Ishikawa (cell line): ENCODE measurements at regions not wholly inside any gene's neighbourhood (a gene's known extent, or its start where the extent isn't known, plus 50 kb on each side); places are given as distances from the start of the nearest gene placed in this dataset.

Experiments
- CEBPB ChIP-seq: IDR thresholded peaks from 2 replicates; pipeline ENCODE4 v1.6.1; 2012
- CREB1 ChIP-seq: IDR thresholded peaks from 2 replicates; pipeline ENCODE4 v1.6.1; 2012; ENCODE audit warnings: low read depth
- EGR1 ChIP-seq: IDR thresholded peaks from 2 replicates; pipeline ENCODE4 v1.6.1; 2012
- EP300 ChIP-seq: IDR thresholded peaks from 2 replicates; pipeline ENCODE4 v1.6.1; 2012; ENCODE audit warnings: borderline replicate concordance
- FOXM1 ChIP-seq: IDR thresholded peaks from 2 replicates; pipeline ENCODE4 v1.6.1; 2012; ENCODE audit warnings: low read depth, borderline replicate concordance
- NFIC ChIP-seq: IDR thresholded peaks from 2 replicates; pipeline ENCODE4 v1.6.1; 2012
- RAD21 ChIP-seq: IDR thresholded peaks from 2 replicates; pipeline ENCODE4 v1.6.1; 2012; ENCODE audit warnings: low read depth
- TAF1 ChIP-seq: IDR thresholded peaks from 2 replicates; pipeline ENCODE4 v1.6.1; 2012; ENCODE audit warnings: low read depth, mild to moderate bottlenecking
- TCF12 ChIP-seq: IDR thresholded peaks from 2 replicates; pipeline ENCODE4 v1.6.1; 2012; ENCODE audit warnings: low read depth
- TEAD4 ChIP-seq: IDR thresholded peaks from 2 replicates; pipeline ENCODE4 v1.6.1; 2012
- YY1 ChIP-seq: IDR thresholded peaks from 2 replicates; pipeline ENCODE4 v1.6.1; 2012; ENCODE audit warnings: low read depth
- ZBTB7A ChIP-seq: IDR thresholded peaks from 2 replicates; pipeline ENCODE4 v1.6.1; 2012; ENCODE audit warnings: low read depth
- TF ChIP-seq, protein P1 (sequence below): IDR thresholded peaks from 2 replicates; pipeline ENCODE4 v1.6.1; 2012
- TF ChIP-seq, protein P2 (sequence below): IDR thresholded peaks from 2 replicates; pipeline ENCODE4 v1.6.1; 2012
- TF ChIP-seq, protein P3 (sequence below): IDR thresholded peaks from 2 replicates; pipeline ENCODE4 v1.6.1; 2012; ENCODE audit warnings: low read depth, mild to moderate bottlenecking

- TF ChIP-seq FOXM1, result no peak
- TF ChIP-seq, protein P1, sequence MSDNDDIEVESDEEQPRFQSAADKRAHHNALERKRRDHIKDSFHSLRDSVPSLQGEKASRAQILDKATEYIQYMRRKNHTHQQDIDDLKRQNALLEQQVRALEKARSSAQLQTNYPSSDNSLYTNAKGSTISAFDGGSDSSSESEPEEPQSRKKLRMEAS, result no peak
- TF ChIP-seq ZBTB7A, result no peak
- TF ChIP-seq NFIC, result no peak
- no peak for TF ChIP-seq CREB1
- no peak for TF ChIP-seq RAD21
- no peak for TF ChIP-seq CEBPB
- no peak for TF ChIP-seq EGR1
- no peak for TF ChIP-seq TEAD4
- TF ChIP-seq, protein P2, sequence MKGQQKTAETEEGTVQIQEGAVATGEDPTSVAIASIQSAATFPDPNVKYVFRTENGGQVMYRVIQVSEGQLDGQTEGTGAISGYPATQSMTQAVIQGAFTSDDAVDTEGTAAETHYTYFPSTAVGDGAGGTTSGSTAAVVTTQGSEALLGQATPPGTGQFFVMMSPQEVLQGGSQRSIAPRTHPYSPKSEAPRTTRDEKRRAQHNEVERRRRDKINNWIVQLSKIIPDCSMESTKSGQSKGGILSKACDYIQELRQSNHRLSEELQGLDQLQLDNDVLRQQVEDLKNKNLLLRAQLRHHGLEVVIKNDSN, result no peak
- TF ChIP-seq, protein P3, sequence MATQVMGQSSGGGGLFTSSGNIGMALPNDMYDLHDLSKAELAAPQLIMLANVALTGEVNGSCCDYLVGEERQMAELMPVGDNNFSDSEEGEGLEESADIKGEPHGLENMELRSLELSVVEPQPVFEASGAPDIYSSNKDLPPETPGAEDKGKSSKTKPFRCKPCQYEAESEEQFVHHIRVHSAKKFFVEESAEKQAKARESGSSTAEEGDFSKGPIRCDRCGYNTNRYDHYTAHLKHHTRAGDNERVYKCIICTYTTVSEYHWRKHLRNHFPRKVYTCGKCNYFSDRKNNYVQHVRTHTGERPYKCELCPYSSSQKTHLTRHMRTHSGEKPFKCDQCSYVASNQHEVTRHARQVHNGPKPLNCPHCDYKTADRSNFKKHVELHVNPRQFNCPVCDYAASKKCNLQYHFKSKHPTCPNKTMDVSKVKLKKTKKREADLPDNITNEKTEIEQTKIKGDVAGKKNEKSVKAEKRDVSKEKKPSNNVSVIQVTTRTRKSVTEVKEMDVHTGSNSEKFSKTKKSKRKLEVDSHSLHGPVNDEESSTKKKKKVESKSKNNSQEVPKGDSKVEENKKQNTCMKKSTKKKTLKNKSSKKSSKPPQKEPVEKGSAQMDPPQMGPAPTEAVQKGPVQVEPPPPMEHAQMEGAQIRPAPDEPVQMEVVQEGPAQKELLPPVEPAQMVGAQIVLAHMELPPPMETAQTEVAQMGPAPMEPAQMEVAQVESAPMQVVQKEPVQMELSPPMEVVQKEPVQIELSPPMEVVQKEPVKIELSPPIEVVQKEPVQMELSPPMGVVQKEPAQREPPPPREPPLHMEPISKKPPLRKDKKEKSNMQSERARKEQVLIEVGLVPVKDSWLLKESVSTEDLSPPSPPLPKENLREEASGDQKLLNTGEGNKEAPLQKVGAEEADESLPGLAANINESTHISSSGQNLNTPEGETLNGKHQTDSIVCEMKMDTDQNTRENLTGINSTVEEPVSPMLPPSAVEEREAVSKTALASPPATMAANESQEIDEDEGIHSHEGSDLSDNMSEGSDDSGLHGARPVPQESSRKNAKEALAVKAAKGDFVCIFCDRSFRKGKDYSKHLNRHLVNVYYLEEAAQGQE, result no peak
- TF ChIP-seq YY1, result no peak
- TF ChIP-seq EP300, result no peak
- no peak for TF ChIP-seq TAF1
- no peak for TF ChIP-seq TCF12
Observed at GRCh38 chr13:95499811-95500712, 52.5 kb upstream of the CLDN10 start.

GRCh38 chr13:95502216-95502615, 50.3 kb upstream of the CLDN10 start:
- TF ChIP-seq, protein P3, result no peak
- TF ChIP-seq CEBPB (no peak), EP300 (no peak), RAD21 (no peak), EGR1 (no peak), TCF12 (no peak), NFIC (no peak), YY1 (no peak), TAF1 (no peak)
- TF ChIP-seq, protein P2, result no peak
